ENCODE measurements at regions not wholly inside any gene's neighbourhood (a gene's known extent, or its start where the extent isn't known, plus 50 kb on each side); places are given as distances from the start of the nearest gene placed in this dataset.

- TF ChIP-seq CTCF (IDR thresholded peaks at IDR 0.05), result no peak
- no peak for TF ChIP-seq RAD21 (IDR thresholded peaks at IDR 0.05; ENCODE audit: low read length)
- TF ChIP-seq TEAD4 (IDR thresholded peaks at IDR 0.05; ENCODE audit: borderline replicate concordance, insufficient read depth), result no peak
- TF ChIP-seq RFX5 (IDR thresholded peaks at IDR 0.05; ENCODE audit: low read length), result no peak
- no peak for TF ChIP-seq POLR2AphosphoS5 (IDR thresholded peaks at IDR 0.05; ENCODE audit: low read depth, low read length)
- no peak for TF ChIP-seq USF2 (IDR thresholded peaks at IDR 0.05; ENCODE audit: borderline replicate concordance, low read depth, low read length)
- TF ChIP-seq FOXJ3 (CRISPR knock-in tag; IDR thresholded peaks at IDR 0.05), result no peak
- TF ChIP-seq RCOR1 (IDR thresholded peaks at IDR 0.05; ENCODE audit: low read length), result no peak
- TF ChIP-seq NRF1 (IDR thresholded peaks at IDR 0.05; ENCODE audit: low read depth, low read length), result no peak
- TF ChIP-seq EZH2phosphoT487 (IDR thresholded peaks at IDR 0.05; ENCODE audit: borderline replicate concordance, low read depth), result no peak
Measured at GRCh38 chr3:156608601-156609514, 53.9 kb upstream of the SSR3 start.

Measured in SK-N-SH (cell line).